Astrocyte (in vitro differentiated cells and primary cell): ENCODE measurements at regions not wholly inside any gene's neighbourhood (a gene's known extent, or its start where the extent isn't known, plus 50 kb on each side); places are given as distances from the start of the nearest gene placed in this dataset.

Experiments used
- DNase-seq: peaks from one replicate; pipeline ENCODE4 v3.0.0-alpha.2; 2010; ENCODE audit warnings: low read depth
- FAIRE-seq: peaks from 2 replicates; lab custom pipeline; 2011; peaks lifted over from hg19 to GRCh38; lab: Jason Lieb, UNC
- H2AFZ ChIP-seq: 2 replicates; pipeline ENCODE4 v1.6.0; 2012; ENCODE audit warnings: low read depth, low read length, inconsistent platforms
- H3K27ac ChIP-seq: 2 replicates; pipeline ENCODE4 v1.5.1; 2011; ENCODE audit warnings: low read depth, low read length, inconsistent platforms
- H3K27me3 ChIP-seq: 2 replicates; pipeline ENCODE4 v1.6.0; 2011; ENCODE audit warnings: low read length, inconsistent platforms; ENCODE audit not compliant: insufficient read depth
- H3K36me3 ChIP-seq: 2 replicates; pipeline ENCODE4 v1.5.1; 2011; ENCODE audit warnings: low read length, inconsistent platforms; ENCODE audit not compliant: insufficient read depth
- H3K4me1 ChIP-seq: 2 replicates; pipeline ENCODE4 v1.5.1; 2011; ENCODE audit warnings: low read length, inconsistent platforms; ENCODE audit not compliant: insufficient read depth
- H3K4me2 ChIP-seq: 2 replicates; pipeline ENCODE4 v1.6.0; 2012; ENCODE audit warnings: low read length, inconsistent platforms
- H3K4me3 ChIP-seq: 2 replicates; pipeline ENCODE4 v1.5.1; 2011; ENCODE audit warnings: low read depth, mild to moderate bottlenecking, low read length, inconsistent platforms; ENCODE audit not compliant: insufficient read depth
- H3K79me2 ChIP-seq: 2 replicates; pipeline ENCODE4 v1.6.0; 2012; ENCODE audit warnings: mild to moderate bottlenecking, low read length, inconsistent platforms; ENCODE audit not compliant: insufficient read depth
- H3K9ac ChIP-seq: 2 replicates; pipeline ENCODE4 v1.6.0; 2012; ENCODE audit warnings: mild to moderate bottlenecking, low read length, inconsistent platforms
- H3K9me3 ChIP-seq: 2 replicates; pipeline ENCODE4 v1.5.1; 2012; ENCODE audit warnings: low read depth, mild to moderate bottlenecking, low read length, inconsistent platforms; ENCODE audit not compliant: insufficient read depth
- H4K20me1 ChIP-seq: 2 replicates; pipeline ENCODE4 v1.6.0; 2012; ENCODE audit warnings: low read length, inconsistent platforms; ENCODE audit not compliant: insufficient read depth
- H3K27ac Mint-ChIP-seq: one replicate; pipeline ENCODE4 v1.8.0; 2021; ENCODE audit warnings: mild to moderate bottlenecking, mixed read lengths; ENCODE audit not compliant: unreplicated experiment
- H3K27me3 Mint-ChIP-seq: one replicate; pipeline ENCODE4 v1.8.0; 2021; ENCODE audit warnings: low read depth, mixed read lengths; ENCODE audit not compliant: unreplicated experiment
- H3K36me3 Mint-ChIP-seq: one replicate; pipeline ENCODE4 v1.8.0; 2021; ENCODE audit warnings: low read depth, mixed read lengths; ENCODE audit not compliant: unreplicated experiment
- H3K4me1 Mint-ChIP-seq: one replicate; pipeline ENCODE4 v1.8.0; 2021; ENCODE audit warnings: low read depth, mixed read lengths; ENCODE audit not compliant: unreplicated experiment
- H3K4me3 Mint-ChIP-seq: one replicate; pipeline ENCODE4 v1.8.0; 2021; ENCODE audit warnings: mild to moderate bottlenecking, moderate library complexity, mixed read lengths; ENCODE audit not compliant: unreplicated experiment
- H3K9me3 Mint-ChIP-seq: one replicate; pipeline ENCODE4 v1.8.0; 2021; ENCODE audit warnings: mild to moderate bottlenecking, mixed read lengths; ENCODE audit not compliant: unreplicated experiment
- EZH2 ChIP-seq: IDR thresholded peaks from 2 replicates; pipeline ENCODE4 v1.6.1; 2012; ENCODE audit warnings: mild to moderate bottlenecking, low read length, inconsistent platforms; ENCODE audit not compliant: insufficient read depth
- TF ChIP-seq, protein P1 (sequence below): IDR thresholded peaks from 2 replicates; pipeline ENCODE4 v1.5.1; 2011; ENCODE audit warnings: low read depth, mild to moderate bottlenecking, inconsistent platforms, low read length, moderate library complexity; ENCODE audit not compliant: insufficient read depth

DNA sequence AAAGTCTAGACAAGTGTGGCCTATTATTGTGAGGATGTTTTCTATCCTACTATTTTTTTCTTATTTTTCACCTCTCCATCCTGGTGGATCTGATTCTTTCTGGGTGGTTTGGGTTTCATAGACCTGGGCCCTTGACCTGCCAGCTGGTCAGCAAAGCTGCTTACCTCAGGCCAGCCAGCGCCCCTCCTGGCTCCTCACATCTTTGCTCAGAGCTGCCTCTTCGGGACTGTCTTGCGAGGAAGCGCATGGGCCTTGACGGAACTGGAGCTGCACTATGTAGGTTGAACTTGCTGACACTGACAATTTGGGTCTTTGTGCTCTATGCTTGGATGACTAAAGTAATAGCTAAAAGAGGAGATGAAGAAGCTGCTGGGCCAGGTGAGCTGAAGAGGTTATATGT, 138.5 kb upstream of the SYT6 start:
- TF ChIP-seq, protein P1, sequence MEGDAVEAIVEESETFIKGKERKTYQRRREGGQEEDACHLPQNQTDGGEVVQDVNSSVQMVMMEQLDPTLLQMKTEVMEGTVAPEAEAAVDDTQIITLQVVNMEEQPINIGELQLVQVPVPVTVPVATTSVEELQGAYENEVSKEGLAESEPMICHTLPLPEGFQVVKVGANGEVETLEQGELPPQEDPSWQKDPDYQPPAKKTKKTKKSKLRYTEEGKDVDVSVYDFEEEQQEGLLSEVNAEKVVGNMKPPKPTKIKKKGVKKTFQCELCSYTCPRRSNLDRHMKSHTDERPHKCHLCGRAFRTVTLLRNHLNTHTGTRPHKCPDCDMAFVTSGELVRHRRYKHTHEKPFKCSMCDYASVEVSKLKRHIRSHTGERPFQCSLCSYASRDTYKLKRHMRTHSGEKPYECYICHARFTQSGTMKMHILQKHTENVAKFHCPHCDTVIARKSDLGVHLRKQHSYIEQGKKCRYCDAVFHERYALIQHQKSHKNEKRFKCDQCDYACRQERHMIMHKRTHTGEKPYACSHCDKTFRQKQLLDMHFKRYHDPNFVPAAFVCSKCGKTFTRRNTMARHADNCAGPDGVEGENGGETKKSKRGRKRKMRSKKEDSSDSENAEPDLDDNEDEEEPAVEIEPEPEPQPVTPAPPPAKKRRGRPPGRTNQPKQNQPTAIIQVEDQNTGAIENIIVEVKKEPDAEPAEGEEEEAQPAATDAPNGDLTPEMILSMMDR: no peak
- Histone ChIP-seq H2AFZ (no peak overlapping the region), H3K79me2 (no peaks in the 10 kb centered on the region), H4K20me1 (no peaks in the 10 kb centered on the region), H3K27ac (no peak overlapping the region), H3K27me3 (no peaks in the 10 kb centered on the region), H3K4me3 (no peak overlapping the region), H3K9ac (no peak overlapping the region), H3K4me1 (no peaks in the 10 kb centered on the region), H3K4me2 (no peak overlapping the region), H3K36me3 (no peaks in the 10 kb centered on the region), H3K9me3 (no peaks in the 10 kb centered on the region)
- H3K36me3 Mint-ChIP-seq: no peaks in the 10 kb centered on the region
- H3K9me3 Mint-ChIP-seq: no peaks in the 10 kb centered on the region
- H3K27ac Mint-ChIP-seq: no peak overlapping the region
- no peaks in the 10 kb centered on the region for H3K4me1 Mint-ChIP-seq
- FAIRE-seq (no peak), DNase-seq (no peak)
- no peak overlapping the region for H3K4me3 Mint-ChIP-seq
- H3K27me3 Mint-ChIP-seq: peaks cover 7% of the 10 kb centered on the region

GRCh38 chr1:114290776-114291175, 137.1 kb upstream of the SYT6 start:
- Mint-ChIP-seq H3K9me3 (no peaks in the 10 kb centered on the region), H3K27me3 (peaks cover 6% of the 10 kb centered on the region), H3K4me1 (peaks cover 3% of the 10 kb centered on the region), H3K36me3 (no peaks in the 10 kb centered on the region), H3K27ac (no peak overlapping the region), H3K4me3 (no peak overlapping the region)
- H4K20me1 ChIP-seq: no peaks in the 10 kb centered on the region
- no peak overlapping the region for H3K9ac ChIP-seq
- FAIRE-seq (no peak), DNase-seq (no peak)
- no peaks in the 10 kb centered on the region for H3K79me2 ChIP-seq
- no peaks in the 10 kb centered on the region for H3K9me3 ChIP-seq
- no peak for TF ChIP-seq EZH2
- TF ChIP-seq, protein P1: no peak
- no peaks in the 10 kb centered on the region for H3K36me3 ChIP-seq
- no peaks in the 10 kb centered on the region for H3K4me1 ChIP-seq
- no peaks in the 10 kb centered on the region for H3K27me3 ChIP-seq
- H3K4me2 ChIP-seq: no peak overlapping the region
- H3K4me3 ChIP-seq: no peak overlapping the region
- no peak overlapping the region for H2AFZ ChIP-seq
- H3K27ac ChIP-seq: no peak overlapping the region

DNA sequence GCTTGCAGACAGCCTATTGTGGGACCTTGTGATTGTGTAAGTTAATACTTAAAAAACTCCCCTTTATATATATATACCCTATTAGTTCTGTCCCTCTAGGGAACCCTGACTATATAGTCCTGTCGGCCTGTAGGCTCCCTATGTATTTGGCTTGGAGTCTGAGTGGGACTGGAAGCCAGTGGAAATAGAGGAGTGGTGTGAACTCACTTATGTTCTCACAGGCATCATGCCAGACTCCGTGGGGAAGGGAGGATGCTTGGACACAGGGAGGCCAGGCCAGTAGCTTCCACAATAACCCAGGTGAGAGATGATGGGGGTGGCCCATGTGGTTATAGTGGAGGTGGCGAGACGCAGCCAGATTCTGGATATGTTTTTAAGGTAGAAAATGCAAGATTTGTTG, 136.7 kb upstream of the SYT6 start:
- Histone ChIP-seq H3K4me3 (no peak overlapping the region), H2AFZ (no peak overlapping the region), H3K4me1 (no peaks in the 10 kb centered on the region), H3K4me2 (no peak overlapping the region), H3K9me3 (no peaks in the 10 kb centered on the region), H4K20me1 (no peaks in the 10 kb centered on the region), H3K27ac (no peak overlapping the region), H3K27me3 (no peaks in the 10 kb centered on the region), H3K79me2 (no peaks in the 10 kb centered on the region), H3K36me3 (no peaks in the 10 kb centered on the region), H3K9ac (no peak overlapping the region)
- Mint-ChIP-seq H3K27me3 (peaks cover 6% of the 10 kb centered on the region), H3K9me3 (no peaks in the 10 kb centered on the region), H3K4me1 (peaks cover 3% of the 10 kb centered on the region), H3K36me3 (no peaks in the 10 kb centered on the region), H3K4me3 (no peak overlapping the region), H3K27ac (no peak overlapping the region)
- FAIRE-seq (no peak), DNase-seq (no peak)
- TF ChIP-seq, protein P1: no peak
- no peak for TF ChIP-seq EZH2
